ENCODE measurements at regions not wholly inside any gene's neighbourhood (a gene's known extent, or its start where the extent isn't known, plus 50 kb on each side); places are given as distances from the start of the nearest gene placed in this dataset.
"Not testable (repeated sequence)": the region's sequence is repeated elsewhere in the genome, so short reads cannot be mapped to it uniquely, and the experiment has no call there.

DNA sequence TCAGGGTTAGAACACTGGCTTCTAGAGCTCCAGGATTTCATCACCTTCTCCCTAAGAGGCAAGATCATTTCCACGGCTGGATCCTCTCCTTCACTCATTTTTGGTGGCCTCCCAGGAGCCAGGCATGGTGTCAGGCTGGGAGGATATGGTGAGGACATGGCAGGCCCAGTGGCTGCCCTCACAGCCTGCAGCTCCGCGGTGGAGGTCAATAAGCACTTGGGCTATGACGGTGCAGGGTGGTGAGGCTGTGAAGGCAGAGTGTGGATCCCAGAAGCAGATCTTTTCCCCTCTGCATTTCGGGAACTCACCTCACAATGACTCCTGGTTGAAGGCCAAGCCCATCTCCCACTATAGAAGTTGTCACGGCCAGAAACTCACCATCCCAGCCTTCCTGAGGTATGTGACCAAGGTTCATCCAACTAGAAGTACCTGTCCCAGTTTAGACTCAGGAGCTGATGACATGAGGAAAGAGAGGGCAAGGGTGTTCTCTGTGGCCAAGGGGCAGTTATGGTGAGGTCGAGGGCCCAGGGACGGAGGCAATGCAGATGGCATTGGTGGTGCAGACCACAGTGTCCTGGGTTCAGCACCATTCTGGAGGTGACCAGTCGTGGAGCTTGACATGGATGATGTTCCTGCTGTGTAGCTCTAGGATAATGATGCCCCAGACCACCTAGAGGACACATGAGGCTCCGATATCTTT is 100.1 kb upstream of the SMAD3 start:
- no peak for DNase-seq (ENCODE audit: extremely low read depth in 1 of 11, low read depth in 9 of 11, low spot score in 4 of 11)

DNA sequence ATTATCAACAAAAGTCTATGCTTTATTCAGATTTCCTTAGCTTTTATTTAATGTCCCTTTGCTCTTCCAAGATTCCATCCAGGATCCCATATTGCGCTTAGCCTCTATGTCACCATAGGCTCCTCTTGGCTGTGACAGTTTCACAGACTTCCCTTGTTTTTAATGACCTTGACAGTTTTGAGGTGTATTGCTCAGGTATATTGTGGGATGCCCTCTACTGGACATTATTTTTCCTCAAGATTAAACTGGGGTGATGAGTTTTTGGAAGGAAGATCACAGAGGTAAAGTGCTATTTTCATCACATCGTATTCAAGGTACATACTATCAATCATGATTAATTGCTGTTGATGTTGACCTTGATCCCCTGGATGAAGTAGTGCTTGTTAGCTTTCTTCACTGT is 99.1 kb upstream of the SMAD3 start:
- no peak for DNase-seq (ENCODE audit: extremely low read depth in 1 of 11, low read depth in 9 of 11, low spot score in 4 of 11)

DNA sequence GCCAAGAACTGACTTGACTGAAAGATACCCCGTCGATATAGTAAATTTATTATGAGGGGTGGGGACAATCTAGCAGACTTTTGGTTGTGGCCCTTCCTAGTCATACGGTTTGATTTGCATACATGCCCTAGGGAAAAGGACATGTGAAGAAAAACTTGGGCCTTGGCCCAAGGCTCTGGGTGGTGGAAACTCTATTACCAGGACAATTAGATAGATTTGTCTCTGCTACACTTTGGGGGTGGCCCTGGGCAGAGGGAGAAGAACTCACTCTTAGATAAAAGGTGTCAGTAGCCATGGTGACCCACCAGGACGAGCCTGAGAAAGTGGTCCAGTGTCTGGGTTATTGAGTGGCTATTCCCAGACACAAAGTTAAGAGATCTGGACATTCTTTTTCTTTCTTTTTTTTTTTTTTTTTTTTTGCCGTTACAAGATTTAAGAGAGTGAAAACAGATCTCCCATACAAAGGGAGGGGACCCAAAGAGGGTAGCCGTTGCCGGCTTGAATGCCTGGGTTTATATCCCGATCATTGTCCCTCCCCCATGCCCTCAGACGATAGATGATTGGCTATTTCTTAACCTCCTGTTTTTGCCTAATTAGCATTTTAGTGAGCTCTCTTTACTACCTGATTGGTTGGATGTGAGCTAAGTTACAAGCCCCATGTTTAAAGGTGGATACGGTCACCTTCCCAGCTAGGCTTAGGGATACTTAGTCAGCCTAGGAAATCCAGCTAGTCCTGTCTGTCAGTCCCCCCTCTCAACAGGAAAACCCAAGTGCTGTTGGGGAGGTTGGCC is 96.4 kb upstream of the SMAD3 start:
- no peak for DNase-seq (ENCODE audit: extremely low read depth in 1 of 11, low read depth in 9 of 11, low spot score in 4 of 11)

GRCh38 chr15:66974131-66974530 is 91.3 kb upstream of the SMAD3 start:
- DNase-seq (ENCODE audit: extremely low read depth in 1 of 11, low read depth in 9 of 11, low spot score in 4 of 11) = not testable (repeated sequence)

GRCh38 chr15:66976106-66976640 is 89.2 kb upstream of the SMAD3 start:
- DNase-seq (ENCODE audit: extremely low read depth in 1 of 11, low read depth in 9 of 11, low spot score in 4 of 11) = not testable (repeated sequence)

GRCh38 chr15:66980326-66980725 is 85.1 kb upstream of the SMAD3 start:
- DNase-seq (ENCODE audit: extremely low read depth in 1 of 11, low read depth in 9 of 11, low spot score in 4 of 11) = not testable (repeated sequence)

- DNase-seq (ENCODE audit: extremely low read depth in 1 of 11, low read depth in 9 of 11, low spot score in 4 of 11) = no peak
Measured at GRCh38 chr15:66981771-66982170, 83.6 kb upstream of the SMAD3 start.

- no peak for DNase-seq (ENCODE audit: extremely low read depth in 1 of 11, low read depth in 9 of 11, low spot score in 4 of 11)
Measured at GRCh38 chr15:66982250-66982649, 83.2 kb upstream of the SMAD3 start.

GRCh38 chr15:66982816-66983215 is 82.6 kb upstream of the SMAD3 start:
- DNase-seq (ENCODE audit: extremely low read depth in 1 of 11, low read depth in 9 of 11, low spot score in 4 of 11) = no peak

DNA sequence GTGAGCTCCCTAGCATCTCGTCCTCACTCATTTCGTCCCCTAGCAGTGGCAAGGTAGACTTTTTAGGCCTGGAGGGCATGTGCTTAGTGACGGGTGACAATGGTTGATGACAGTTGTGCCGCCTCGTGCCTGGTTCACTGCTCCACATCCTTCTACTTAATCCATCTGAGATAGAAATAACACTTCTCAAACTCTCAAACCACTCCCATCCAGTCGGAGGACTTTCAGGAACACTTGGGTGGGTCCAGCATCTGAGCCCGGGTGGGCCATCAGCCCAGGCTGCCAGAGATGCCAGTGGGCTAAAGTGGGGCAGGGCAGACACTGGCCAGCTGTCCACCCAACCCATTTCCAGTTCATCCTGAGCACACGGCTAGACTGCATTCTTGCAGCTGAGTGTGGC is 79.7 kb upstream of the SMAD3 start:
- no peak for DNase-seq (ENCODE audit: extremely low read depth in 1 of 11, low read depth in 9 of 11, low spot score in 4 of 11)

DNA sequence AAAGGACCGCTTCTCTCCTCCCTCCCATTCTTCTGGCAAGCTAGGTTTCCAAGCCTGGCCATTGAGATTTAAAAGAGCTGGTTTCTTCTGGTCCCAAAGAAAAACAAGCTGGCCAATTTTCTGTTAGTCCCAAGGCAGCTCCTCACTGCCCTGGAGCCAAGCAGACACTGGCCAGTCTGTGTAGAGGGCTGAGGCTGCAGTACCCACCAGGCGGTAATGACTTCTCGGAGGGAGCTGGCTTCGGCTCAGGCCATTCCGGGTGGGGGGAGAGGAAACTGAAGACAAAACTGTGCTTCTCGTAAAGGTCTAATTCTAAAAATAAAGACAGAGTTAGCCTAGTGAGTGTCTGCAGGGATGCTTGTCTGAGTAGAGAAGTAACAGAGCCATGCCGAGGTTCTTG is 78.5 kb upstream of the SMAD3 start:
- DNase-seq (ENCODE audit: extremely low read depth in 1 of 11, low read depth in 9 of 11, low spot score in 4 of 11) = no peak

DNA sequence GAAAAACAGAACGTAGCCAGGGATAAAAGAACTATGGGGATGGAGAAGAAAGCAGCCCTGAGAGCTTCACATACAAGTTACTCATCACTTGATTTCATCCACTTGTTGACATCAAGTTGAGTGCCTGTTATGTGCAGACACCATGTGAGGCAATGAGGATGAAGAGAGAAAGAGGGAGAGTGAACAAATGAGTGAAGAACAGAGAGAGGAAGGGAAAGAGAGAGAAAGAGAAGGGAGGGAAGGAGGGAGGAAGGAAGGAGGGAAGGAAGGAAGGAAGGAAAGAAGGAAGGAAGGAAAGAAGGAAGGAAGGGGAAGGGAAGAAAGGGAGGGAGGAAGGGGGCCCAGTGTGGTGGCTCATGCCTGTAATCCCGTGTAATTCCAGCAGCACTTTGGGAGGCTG is 72.3 kb upstream of the SMAD3 start:
- DNase-seq (ENCODE audit: extremely low read depth in 1 of 11, low read depth in 9 of 11, low spot score in 4 of 11) = no peak

DNA sequence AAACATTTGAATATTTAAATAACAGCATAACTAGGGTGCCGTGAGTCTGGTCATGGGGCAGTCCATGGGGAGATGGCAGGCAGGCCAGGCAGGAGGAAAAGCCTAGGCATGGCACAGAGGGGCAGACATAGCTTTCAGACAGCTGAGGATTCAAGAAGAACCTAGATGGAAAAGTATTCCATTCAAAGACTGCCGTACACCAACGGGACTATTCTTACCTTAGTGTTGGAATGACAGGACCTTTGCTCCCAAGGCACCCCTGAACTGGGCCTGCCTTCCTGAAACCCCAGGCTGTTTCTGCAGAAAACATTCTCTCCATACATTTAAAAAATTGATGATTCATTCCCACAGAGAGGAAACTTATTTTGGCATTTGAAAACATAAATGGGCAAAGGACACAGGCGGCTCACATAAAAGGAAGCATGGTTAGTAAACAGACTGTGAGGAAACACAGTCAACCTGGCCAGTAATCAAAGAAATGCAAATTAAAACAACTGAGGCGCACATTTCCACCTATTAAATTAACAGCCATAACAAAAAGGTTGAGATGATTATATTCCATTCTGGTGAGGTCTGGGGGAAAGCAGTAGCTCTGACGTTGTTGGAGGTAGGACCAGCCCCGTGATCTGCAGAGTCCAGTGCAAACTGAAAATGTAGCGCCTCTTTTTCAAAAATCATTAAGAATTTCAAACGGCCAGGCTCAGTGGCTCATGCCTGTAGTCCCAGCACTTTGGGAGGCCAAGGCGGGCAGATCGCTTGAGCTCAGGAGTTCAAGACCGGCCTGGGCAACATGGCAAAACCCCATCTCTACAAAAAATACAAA is 71.3 kb upstream of the SMAD3 start:
- no peak for DNase-seq (ENCODE audit: extremely low read depth in 1 of 11, low read depth in 9 of 11, low spot score in 4 of 11)

GRCh38 chr15:66994927-66995656 is 70.3 kb upstream of the SMAD3 start:
- no peak for DNase-seq (ENCODE audit: extremely low read depth in 1 of 11, low read depth in 9 of 11, low spot score in 4 of 11)

- DNase-seq (ENCODE audit: extremely low read depth in 1 of 11, low read depth in 9 of 11, low spot score in 4 of 11) = no peak
Measured at GRCh38 chr15:66996094-66996493, 69.3 kb upstream of the SMAD3 start.

DNA sequence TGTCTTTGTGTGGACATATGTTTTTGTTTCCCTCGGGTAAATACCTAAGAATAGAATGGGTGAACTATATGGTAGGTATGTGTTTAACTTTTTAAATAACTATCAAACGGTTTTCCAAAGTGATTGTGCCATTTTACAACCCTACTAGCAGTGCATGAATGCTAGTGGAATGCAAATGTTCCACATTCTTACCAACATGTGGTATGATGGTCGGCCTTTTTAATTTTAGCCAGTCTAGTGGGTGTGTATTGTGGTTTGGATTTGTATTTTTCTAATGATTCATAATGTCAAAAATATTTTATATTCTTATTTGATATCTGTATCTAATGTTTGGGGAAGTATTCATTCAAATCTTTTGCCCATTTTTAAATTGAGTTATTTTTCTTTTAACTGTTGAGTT is 68.2 kb upstream of the SMAD3 start:
- no peak for DNase-seq (ENCODE audit: extremely low read depth in 1 of 11, low read depth in 9 of 11, low spot score in 4 of 11)

- DNase-seq (ENCODE audit: extremely low read depth in 1 of 11, low read depth in 9 of 11, low spot score in 4 of 11) = not testable (repeated sequence)
Measured at GRCh38 chr15:66998234-66998633, 67.2 kb upstream of the SMAD3 start.

GRCh38 chr15:66999046-66999968 is 66.1 kb upstream of the SMAD3 start:
- DNase-seq (ENCODE audit: extremely low read depth in 1 of 11, low read depth in 9 of 11, low spot score in 4 of 11) = no peak

Data from renal cortex interstitium (tissue), 11 donors.